ENCODE measurements at regions not wholly inside any gene's neighbourhood (a gene's known extent, or its start where the extent isn't known, plus 50 kb on each side); places are given as distances from the start of the nearest gene placed in this dataset.

GRCh38 chr1:163744301-163744887, 422.6 kb downstream of the NUF2 start:
- no peak for TF ChIP-seq CTCF (IDR thresholded peaks at IDR 0.05)
- no peak for TF ChIP-seq ZFX (IDR thresholded peaks at IDR 0.05; ENCODE audit: borderline replicate concordance)

Data from 22Rv1 (cell line).